K562 (cell line): ENCODE measurements at regions not wholly inside any gene's neighbourhood (a gene's known extent, or its start where the extent isn't known, plus 50 kb on each side); places are given as distances from the start of the nearest gene placed in this dataset.

Experiments used
- ARID1B ChIP-seq: fragments of 450-650 bp; IDR thresholded peaks from 2 replicates; pipeline ENCODE4 v1.6.1; 2016; ENCODE audit warnings: antibody characterized with exemption, mild to moderate bottlenecking, inconsistent platforms
- BCL6 ChIP-seq: fragments of 250-450 bp; sonication (Bioruptor Pico); IDR thresholded peaks from 2 replicates; pipeline ENCODE4 v1.4.0; 2020
- CBX8 ChIP-seq: fragments of 200-600 bp; sonication (generic); IDR thresholded peaks from 2 replicates; pipeline ENCODE4 v1.6.1; 2012; ENCODE audit warnings: borderline replicate concordance, mixed run types, low read depth, mild to moderate bottlenecking, moderate library complexity, mixed read lengths, low read length, control low read depth, inconsistent platforms; ENCODE audit not compliant: poor library complexity, severe bottlenecking; ENCODE audit errors: extremely low read depth
- HMG20B ChIP-seq: fragments of 250-450 bp; sonication (Bioruptor Pico); IDR thresholded peaks from 2 replicates; pipeline ENCODE4 v1.5.0; 2021; ENCODE audit warnings: mild to moderate bottlenecking
- L3MBTL2 ChIP-seq: fragments of 450-650 bp; IDR thresholded peaks from 2 replicates; pipeline ENCODE4 v1.6.1; 2016; ENCODE audit warnings: mild to moderate bottlenecking, moderate library complexity
- MTA1 ChIP-seq: fragments of 450-650 bp; IDR thresholded peaks from 2 replicates; pipeline ENCODE4 v1.6.1; 2017; ENCODE audit warnings: borderline replicate concordance
- PHB2 ChIP-seq: fragments of 450-650 bp; IDR thresholded peaks from 2 replicates; pipeline ENCODE4 v1.6.1; 2017; ENCODE audit warnings: low read depth
- PPARD ChIP-seq: fragments of 250-450 bp; sonication (Bioruptor Pico); IDR thresholded peaks from 2 replicates; pipeline ENCODE4 v1.8.0; 2022; ENCODE audit warnings: inconsistent platforms, mild to moderate bottlenecking, moderate library complexity
- ZNF717 ChIP-seq: fragments of 250-450 bp; sonication (Bioruptor Pico); IDR thresholded peaks from 2 replicates; pipeline ENCODE4 v1.5.0; 2021
- TF ChIP-seq, protein P1 (sequence below): fragments of 450-650 bp; IDR thresholded peaks from 2 replicates; pipeline ENCODE4 v1.6.1; 2016; ENCODE audit warnings: low read depth
- TF ChIP-seq, protein P2 (sequence below): fragments of 450-650 bp; IDR thresholded peaks from 2 replicates; pipeline ENCODE4 v1.6.1; 2016; ENCODE audit warnings: antibody characterized with exemption

DNA sequence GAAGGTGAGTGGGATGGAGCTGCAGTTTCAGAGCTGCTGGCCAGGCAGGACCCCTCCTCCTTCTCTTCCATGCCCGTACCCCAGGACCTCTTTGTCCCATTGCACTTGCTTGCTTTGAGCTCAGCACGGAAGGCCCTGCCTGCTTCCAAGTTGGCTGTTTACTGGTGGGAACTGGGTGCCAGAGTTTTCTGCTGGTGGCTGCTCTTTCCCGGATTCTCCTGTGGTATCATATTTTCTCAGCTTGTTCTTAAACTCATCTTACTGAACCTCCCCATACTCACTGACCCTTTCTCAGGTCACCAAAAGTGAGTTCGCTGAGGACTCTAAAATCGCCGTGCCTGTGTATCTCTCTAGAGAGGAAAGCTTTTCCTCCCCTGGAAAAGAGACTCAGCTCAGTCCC, 297.7 kb upstream of the TNP1 start (continued):
- TF ChIP-seq, protein P1, sequence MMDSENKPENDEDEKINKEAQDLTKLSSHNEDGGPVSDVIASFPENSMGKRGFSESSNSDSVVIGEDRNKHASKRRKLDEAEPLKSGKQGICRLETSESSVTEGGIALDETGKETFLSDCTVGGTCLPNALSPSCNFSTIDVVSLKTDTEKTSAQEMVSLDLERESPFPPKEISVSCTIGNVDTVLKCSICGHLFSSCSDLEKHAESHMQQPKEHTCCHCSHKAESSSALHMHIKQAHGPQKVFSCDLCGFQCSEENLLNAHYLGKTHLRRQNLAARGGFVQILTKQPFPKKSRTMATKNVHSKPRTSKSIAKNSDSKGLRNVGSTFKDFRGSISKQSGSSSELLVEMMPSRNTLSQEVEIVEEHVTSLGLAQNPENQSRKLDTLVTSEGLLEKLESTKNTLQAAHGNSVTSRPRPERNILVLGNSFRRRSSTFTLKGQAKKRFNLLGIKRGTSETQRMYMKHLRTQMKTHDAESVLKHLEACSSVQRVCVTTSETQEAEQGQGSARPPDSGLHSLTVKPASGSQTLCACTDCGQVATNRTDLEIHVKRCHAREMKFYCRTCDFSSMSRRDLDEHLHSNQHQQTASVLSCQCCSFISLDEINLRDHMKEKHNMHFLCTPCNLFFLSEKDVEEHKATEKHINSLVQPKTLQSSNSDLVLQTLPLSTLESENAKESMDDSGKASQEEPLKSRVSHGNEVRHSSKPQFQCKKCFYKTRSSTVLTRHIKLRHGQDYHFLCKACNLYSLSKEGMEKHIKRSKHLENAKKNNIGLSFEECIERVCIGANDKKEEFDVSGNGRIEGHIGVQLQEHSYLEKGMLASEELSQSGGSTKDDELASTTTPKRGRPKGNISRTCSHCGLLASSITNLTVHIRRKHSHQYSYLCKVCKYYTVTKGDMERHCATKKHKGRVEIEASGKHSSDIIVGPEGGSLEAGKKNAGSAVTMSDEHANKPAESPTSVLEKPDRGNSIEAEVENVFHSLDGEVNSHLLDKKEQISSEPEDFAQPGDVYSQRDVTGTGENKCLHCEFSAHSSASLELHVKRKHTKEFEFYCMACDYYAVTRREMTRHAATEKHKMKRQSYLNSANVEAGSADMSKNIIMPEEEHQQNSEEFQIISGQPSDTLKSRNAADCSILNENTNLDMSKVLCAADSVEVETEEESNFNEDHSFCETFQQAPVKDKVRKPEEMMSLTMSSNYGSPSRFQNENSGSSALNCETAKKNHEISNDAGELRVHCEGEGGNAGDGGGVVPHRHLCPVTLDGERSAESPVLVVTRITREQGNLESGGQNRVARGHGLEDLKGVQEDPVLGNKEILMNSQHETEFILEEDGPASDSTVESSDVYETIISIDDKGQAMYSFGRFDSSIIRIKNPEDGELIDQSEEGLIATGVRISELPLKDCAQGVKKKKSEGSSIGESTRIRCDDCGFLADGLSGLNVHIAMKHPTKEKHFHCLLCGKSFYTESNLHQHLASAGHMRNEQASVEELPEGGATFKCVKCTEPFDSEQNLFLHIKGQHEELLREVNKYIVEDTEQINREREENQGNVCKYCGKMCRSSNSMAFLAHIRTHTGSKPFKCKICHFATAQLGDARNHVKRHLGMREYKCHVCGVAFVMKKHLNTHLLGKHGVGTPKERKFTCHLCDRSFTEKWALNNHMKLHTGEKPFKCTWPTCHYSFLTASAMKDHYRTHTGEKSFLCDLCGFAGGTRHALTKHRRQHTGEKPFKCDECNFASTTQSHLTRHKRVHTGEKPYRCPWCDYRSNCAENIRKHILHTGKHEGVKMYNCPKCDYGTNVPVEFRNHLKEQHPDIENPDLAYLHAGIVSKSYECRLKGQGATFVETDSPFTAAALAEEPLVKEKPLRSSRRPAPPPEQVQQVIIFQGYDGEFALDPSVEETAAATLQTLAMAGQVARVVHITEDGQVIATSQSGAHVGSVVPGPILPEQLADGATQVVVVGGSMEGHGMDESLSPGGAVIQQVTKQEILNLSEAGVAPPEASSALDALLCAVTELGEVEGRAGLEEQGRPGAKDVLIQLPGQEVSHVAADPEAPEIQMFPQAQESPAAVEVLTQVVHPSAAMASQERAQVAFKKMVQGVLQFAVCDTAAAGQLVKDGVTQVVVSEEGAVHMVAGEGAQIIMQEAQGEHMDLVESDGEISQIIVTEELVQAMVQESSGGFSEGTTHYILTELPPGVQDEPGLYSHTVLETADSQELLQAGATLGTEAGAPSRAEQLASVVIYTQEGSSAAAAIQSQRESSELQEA, result no peak
- TF ChIP-seq PPARD (CRISPR knock-in tag) (no peak), MTA1 (no peak), ARID1B (no peak), CBX8 (no peak), HMG20B (CRISPR knock-in tag) (no peak), PHB2 (no peak), L3MBTL2 (no peak), BCL6 (CRISPR knock-in tag) (no peak), ZNF717 (CRISPR knock-in tag) (no peak)
- TF ChIP-seq, protein P2, sequence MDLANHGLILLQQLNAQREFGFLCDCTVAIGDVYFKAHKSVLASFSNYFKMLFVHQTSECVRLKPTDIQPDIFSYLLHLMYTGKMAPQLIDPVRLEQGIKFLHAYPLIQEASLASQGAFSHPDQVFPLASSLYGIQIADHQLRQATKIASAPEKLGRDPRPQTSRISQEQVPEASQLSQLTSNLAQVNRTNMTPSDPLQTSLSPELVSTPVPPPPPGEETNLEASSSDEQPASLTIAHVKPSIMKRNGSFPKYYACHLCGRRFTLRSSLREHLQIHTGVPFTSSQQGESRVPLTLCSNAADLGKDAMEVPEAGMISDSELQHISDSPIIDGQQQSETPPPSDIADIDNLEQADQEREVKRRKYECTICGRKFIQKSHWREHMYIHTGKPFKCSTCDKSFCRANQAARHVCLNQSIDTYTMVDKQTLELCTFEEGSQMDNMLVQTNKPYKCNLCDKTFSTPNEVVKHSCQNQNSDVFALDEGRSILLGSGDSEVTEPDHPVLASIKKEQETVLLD, result no peak
